Left lobe of liver (tissue), 2 donors: ENCODE measurements at regions not wholly inside any gene's neighbourhood (a gene's known extent, or its start where the extent isn't known, plus 50 kb on each side); places are given as distances from the start of the nearest gene placed in this dataset.
"Not testable (repeated sequence)": the region's sequence is repeated elsewhere in the genome, so short reads cannot be mapped to it uniquely, and the experiment has no call there.

ENCODE experiments used
- ATAC-seq: fragments of 200-7000 bp; cut with Tn5 transposase; one replicate; pipeline ENCODE4 v1.9.1; 2020; ENCODE audit warnings: mild to moderate bottlenecking, moderate library complexity
- DNase-seq: peaks from one replicate; pipeline ENCODE4 v3.0.0-alpha.2; 2020; ENCODE audit warnings: low spot score
- donor health status: DM: no; HTN: no; CAD: no; lungs with moderate emphysema.
- donor health status: DM: no; HTN: yes; CAD: no.

DNA sequence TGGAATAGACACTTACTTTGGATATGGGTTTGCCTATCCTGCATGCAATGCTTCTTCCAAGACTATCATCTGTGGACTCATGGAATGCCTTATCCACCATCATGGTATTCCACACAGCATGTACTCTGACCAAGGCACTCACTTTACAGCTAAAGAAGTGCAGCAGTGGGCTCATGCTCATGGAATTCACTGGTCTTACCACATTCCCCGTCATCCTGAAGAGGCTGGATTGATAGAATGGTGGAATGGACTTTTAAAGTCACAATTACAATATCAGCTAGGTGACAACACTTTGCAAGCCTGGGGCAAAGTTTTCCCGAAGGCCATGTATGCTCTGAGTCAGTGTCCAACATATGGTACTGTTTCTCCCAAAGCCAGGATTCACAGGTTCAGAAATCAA lies 199.1 kb downstream of the GJA1 start:
- not testable (repeated sequence) for ATAC-seq, DNase-seq

DNA sequence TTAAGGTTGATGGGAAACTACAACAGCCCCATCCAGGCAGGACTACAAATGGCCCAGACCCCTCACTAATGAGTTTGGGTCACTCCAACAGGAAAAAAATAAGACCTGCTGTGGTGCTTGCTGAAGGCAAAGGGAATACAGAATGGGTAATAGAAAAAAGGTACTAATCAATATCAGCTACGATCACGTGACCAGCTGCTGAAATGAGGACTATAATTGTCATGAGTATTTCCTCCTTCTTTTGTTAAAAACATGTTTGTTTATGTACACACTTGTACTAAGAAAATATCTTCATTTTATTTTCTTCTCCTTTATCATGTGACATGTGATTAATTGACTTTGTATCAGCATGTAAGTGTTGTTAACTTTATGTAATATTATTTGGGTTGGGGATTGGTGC lies 199.9 kb downstream of the GJA1 start:
- ATAC-seq (no peak), DNase-seq (no peak)

DNA sequence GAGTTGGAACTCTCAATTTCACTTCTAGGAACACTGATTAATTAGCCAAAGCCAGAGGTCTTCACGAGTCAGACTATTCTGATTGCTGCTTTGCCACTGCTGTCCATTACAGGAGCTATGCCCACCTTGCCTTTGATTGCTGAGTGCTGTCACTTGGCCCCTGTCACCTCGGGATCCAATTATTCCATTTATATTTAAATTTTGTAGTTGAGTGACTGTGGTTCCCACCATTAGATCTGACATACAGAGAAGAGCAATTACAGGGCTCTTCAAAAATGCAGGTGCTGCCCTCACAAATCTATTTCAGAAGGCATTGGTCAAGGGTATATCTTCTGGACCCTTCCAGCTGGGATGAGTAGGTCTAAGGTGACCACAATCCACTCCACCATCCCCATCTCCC lies 200.8 kb downstream of the GJA1 start:
- not testable (repeated sequence) for ATAC-seq, DNase-seq

DNA sequence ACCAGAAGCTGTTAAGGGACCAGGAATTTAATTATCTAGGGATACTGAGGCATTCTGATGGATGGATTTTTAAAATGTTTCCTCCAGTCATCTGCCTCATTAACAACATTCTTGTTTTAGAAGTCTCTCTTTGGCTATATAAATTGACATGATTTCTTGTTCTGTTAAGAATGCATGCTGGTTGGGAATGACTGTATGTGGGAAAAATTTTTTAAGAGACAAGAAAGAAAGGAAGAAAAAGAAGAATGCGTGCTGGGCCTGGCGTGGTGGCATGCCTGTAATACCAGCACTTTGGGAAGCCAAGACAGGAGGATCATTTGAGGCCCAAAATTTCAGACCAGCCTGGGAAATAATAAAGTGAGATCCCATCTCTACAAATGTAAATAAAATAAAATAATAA lies 203.6 kb downstream of the GJA1 start:
- ATAC-seq (no peak), DNase-seq (no peak)

DNA sequence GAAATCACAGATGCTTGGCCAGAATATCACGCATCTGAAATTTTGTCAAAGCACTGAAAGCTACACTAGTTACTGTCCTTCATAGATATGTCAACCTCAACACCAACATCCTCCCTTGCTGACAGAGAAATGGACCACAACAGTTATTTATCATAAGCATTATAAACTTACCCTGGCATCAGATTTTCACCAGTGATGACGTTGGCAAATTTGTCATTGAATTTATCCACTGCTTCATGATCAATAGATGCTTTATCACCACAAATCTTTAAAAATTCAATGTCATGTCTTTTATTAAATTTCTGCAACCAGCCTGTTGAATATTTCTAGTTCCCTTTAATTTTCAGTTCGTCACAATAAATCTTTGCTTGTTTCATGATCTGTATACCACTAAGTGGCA lies 205.7 kb downstream of the GJA1 start:
- DNase-seq (no peak), ATAC-seq (no peak)

DNA sequence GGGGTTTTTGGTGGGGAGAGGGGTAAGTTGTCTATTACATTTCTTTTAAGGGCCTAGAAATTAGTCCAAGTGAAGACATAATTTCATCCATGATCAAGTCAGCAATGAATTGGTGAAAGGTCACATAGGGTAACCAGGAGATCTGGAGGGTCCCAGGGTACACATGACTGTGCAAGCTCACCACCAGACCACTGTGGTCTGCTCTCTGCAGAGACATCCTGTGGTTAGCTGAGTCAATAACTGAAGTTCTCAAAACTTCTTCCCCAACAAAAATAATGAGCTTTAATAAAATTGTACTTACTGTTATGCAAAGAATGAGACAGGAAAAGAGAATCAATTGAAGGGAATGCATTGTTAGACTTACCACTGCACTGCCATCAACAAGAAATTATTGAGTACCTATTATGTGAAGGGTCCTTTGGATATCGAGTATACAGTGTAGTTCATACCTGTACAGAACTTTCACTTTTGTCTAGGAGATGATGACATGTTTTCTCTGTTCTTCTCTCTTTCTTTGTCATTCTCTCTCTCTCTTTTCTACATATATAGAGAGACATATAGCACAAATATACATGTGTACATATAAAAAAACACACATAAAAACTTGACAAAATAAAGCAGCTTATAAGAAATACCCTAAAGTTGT lies 209.8 kb downstream of the GJA1 start:
- DNase-seq (no peak), ATAC-seq (no peak)

DNA sequence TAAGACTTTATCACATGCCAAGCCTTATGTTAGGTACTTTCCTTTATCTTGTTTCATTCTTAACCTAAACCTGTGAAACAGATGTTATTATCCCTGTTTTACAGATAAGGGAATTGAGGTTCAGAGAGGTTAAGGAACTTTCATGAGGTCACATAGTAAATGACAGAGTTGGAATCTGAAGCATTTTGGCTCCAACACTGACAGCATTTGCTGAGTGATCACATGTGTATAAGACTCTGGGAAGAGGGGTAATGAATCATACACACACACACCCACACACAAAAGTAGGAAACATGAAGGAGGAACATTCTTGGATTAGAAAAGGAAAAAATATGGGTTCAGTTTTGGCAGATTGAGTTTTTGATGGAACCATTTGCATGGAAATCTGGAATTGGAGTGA lies 212.5 kb downstream of the GJA1 start:
- DNase-seq (no peak), ATAC-seq (no peak)

DNA sequence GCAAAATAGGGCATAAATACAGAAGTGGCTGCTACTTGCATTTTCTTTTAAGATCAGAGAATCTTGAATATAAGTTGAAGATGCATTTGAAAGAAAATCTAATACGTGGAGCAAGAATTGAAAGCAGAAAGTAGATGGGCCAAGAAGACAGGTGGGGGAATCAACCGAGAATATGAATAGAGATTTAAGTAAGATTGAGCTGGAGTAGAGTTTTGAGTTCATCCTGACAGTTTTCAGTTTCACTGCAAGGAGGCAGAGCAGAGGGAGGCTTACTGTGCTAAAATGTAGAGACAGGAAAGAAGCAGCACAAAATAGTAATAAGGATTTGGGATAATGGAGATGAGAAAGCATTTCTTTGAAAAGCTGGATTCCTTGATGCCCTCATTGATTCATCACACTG lies 214.5 kb downstream of the GJA1 start:
- ATAC-seq (no peak), DNase-seq (no peak)

DNA sequence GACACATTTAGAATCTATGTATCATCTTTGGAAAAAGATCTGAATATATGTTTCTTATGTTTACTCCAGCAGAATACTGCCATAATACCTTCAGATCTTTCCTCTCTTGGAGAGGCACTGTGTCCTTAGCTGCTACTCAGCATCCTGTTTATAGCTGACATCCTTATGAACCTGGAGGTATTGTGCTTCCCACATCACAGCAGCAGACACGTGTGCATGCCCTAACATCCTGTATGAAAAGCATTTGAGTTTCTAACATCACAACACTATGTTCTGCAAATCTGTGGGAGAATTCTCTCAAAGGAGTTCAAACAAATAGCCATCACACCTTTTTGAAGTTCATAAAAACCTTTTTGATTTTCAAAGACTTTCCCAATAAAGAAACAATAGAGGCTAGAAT lies 216.0 kb downstream of the GJA1 start:
- DNase-seq (no peak), ATAC-seq (no peak)

DNA sequence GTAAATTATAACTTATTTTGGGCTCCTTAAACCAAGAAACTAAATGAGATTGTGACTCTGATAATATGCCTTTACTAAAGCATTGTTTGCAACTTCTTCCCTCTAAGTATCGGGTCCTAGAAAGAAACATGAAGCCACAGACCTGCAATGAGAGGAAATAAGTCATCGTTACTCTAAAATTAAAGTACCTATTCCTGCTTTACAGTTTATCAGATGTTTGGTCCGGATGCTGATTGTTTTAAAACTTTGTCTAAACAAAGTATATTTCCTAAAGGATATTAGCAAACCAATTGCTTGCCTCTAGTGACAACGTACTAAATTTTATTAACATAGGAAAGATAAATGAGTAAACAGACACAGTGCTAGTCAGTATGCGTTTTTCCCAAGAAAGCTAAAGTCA lies 216.8 kb downstream of the GJA1 start:
- ATAC-seq, result no peak
- no peak for DNase-seq

DNA sequence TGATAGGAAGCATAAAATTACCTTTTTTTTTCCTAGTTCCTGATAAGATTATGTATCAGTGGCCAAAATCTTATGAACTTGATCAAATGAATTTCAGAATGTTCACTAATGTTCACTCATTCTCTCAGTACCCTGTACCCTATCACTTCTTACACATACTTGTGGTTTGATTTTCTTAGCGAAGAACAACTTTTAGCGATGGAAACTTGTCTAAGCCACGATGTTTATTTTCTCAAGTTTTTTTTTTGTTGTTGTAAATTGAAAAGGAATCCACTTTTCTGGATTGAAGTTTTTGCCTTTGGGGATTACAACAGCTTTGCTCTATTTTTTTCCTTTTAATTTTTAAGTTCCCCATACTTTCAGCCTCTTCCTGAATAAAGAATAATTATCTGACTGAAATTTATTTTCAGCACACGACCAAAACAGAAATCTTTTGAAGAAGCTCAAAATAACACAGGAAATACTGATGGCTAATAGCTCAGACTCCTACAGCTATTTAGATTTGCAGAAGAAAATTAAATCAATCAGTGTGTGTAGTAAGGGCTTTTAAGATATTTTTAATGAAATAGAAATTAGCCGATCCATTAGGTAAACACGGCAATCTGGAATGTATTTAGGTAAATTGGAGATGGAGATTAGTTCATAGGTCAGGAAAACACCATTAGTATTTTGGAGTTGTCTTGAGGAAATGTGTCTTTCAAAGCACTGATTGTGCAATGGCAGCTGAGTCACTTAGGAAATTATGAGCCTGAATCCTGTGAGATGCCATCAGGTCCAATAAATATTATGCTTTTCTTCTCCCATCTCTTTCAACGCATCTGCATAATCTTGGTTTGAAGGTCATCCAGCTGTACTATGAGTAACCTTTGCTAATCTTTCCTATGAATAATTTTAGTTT lies 217.5 kb downstream of the GJA1 start:
- DNase-seq (no peak), ATAC-seq (no peak)

DNA sequence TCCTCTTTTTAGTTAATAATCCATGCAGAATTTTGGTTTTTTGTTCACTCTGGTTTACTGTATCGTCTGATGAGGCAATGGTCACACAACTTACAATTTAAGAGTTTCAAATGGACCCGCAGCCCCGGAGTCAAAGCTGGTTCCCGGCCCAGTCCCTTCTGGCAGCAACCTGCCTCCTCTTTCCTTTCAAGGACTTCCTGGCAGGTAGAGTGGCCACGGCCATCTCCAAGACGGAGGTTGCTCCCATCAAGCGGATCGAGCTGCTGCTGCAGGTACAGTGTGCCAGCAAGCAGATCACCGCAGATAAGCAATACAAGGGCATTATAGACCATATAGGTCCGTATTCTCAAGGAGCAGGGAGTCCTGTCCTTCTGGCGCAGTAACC lies 218.2 kb downstream of the GJA1 start:
- no peak for DNase-seq
- no peak for ATAC-seq

DNA sequence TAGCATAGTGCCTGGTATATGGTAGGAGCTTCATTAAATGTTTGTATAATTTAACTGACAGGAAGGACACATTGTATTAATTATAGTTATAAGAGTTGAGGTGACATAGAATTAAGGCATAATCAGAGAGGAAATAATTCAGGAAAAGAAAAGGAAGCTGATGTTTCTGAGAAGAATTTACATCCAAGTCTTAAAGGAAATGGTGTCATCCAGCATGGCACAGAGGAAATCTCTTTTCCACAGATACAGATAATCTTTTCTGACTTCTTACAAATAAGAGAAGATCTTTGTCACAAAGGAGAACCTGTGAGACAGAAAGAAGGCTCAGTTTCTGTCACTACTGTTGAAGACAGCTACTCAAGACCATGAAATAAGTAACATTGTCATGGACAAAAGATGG lies 222.5 kb downstream of the GJA1 start:
- DNase-seq, result no peak
- no peak for ATAC-seq

DNA sequence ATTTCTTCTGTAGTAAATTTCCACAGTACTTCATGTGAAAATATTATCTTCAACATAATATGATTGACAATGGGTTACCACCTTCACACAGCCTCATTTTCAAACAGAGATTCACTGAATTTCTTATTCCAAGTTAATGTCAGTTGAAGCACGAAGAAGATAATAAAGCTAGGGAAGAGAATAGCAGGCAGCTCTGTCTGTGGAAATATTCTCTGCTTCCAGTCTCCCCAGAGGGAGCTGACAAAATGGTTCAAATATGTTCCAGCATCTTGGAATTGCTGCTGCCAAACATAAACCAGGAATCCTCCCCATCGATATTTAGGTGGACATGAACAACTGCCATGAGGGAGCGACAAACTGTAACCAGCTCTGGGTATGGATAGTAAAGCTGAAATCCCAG lies 224.8 kb downstream of the GJA1 start:
- ATAC-seq (no peak), DNase-seq (no peak)

DNA sequence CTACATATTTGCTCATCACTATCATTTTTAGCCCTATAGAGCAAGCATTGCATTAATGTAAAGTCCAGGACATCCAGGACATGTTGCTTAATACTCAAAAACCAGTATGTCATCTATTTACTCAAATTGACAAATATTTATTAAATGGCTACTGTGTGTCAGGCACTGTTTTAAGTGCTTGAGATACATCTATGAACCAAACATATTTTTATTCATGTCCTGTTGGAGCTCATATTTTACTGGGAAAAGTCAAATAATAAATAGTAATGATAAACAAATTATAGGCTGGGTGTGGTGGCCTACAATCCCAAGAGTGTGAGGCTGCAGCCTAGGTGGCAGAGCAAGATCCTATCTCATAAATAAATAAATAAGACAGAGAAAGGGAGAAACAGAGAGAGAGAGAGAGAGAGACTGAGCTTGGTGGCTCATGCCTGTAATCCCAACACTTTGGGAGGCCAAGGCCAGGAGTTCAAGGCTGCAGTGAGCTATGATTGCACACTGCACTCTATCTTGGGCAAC lies 227.9 kb downstream of the GJA1 start:
- DNase-seq (no peak), ATAC-seq (no peak)

DNA sequence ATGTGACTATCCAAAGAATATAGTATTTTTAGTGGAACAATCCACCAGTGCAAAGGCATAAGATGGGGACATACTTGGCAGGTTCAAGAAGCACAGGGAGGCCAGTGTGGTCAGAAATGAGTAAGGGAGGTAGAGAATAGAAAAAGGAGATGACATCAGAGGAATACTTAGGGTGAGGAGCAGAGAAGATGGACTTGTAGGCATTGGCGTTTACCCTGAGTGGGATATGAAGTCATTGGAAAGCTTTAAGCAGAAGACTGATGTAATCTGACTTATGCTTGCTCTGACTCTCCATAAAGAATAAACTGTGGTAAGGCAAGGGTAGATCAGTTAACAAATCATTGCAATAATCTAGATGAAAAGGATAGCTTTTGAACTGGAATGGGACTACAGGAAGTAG lies 228.7 kb downstream of the GJA1 start:
- ATAC-seq (no peak), DNase-seq (no peak)

DNA sequence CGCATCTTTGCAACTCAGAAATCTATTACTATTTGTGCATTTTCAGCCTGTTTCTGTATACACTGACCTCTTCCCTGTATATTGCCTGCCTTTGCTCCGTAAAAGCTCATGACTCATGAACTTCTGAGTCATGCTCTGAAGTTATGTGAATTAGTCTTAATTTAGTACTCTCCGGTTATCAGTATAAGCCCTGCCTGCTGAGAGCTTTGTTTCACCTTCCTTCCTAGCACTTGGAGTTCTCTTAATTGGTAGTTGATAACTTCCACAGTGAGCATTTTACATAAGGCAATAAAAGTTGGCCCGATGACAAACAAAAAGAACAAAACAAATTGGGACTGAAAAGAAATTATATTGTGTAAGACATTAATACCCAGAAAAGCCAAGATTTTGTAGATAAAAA lies 231.4 kb downstream of the GJA1 start:
- no peak for ATAC-seq
- no peak for DNase-seq

DNA sequence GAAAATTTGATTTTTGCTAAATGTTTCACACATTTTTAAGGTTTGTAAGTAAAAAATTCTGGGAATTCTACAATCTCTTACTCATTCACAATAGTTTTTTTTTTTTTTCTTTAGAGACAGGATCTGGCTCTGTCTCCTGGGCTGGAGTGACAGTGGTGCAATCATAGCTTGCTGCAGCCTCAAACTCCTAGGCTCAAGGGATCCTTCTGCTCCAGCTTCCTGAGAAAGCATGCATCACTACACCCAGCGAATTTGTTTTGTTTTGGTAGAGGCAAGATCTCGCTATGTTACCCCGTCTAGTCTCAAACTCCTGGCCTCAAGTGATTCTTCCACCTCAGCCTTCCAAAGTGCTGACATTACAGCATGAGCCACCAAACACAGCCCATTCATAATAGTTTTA lies 232.8 kb downstream of the GJA1 start:
- no peak for ATAC-seq

DNA sequence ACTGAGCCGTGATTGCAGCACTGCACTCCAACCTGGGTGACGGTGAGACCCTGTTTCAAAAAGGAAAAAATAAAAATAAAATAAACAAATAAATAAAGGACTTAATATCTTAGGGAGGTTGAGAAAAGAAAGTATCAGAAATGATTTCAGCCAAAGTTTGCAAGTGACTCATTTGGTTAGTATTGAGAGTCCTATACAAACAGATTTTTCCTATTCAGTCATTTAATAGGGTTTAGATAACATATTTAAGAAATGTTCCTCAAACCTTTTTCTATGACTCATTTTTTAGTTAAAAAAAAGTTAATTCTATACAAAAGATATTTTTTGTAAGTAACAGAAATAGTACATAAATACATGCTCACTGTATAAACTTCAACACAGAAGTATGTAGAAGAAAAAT lies 235.1 kb downstream of the GJA1 start:
- ATAC-seq (no peak), DNase-seq (no peak)

More for the DNA sequence above, 232.8 kb downstream of the GJA1 start:
- DNase-seq, result no peak

DNA sequence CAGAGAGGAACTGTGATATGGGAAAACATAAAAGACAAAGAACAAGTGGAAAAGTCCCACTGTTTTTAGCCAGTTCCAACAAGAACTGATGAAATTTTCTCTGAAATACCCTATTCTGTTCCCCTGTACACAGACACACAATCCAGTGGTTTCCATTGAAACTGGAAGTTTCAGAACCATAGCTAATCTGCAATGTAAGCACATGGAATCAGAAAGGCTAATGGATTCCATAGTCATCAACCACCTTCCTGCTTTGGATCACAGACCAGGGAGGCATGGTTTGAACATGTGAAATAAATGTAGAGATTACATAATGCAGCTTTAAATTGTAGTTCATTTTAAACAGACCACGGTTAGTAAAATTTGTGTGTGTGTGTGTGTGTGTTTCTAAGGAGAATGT lies 242.1 kb downstream of the GJA1 start:
- DNase-seq, result no peak

DNA sequence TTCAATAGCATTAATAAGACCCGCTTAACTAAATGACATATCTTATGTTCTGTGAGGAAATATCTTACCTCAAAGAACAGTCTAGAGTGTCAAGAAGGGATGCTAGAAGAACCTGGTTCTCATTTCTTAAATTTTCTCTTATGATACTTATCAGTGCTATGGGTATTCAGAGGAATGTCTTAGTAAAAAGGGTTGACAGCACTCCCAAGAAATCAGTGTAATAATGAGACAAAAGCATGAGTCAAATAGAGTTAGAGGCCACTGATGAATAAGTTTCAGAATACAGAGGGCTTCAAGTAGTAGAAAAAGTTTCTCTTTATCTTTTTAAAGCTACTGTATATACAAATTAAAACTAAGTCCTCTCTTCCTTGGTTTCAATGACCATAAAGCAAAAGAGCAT lies 242.8 kb downstream of the GJA1 start:
- DNase-seq (no peak), ATAC-seq (no peak)

More for the DNA sequence above, 242.1 kb downstream of the GJA1 start:
- ATAC-seq, result no peak

DNA sequence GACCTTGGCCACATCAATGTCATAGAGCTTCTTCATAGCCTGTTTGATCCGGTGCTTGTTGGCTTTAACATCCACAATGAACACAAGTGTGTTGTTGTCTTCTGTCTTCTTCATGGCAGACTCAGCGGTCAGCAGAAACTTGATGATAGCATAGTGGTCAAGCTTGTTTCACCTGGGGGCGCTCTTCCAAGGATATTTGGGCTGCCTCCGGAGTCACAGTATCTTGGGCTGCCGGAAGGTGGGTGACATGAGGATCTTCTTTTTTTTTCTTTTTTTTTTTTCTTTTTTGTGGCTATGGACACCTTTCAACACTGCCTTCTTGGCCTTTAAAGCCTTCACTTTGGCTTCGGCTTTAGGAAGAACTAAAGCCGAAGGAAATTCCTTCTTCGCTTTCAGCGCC lies 244.6 kb downstream of the GJA1 start:
- DNase-seq (no peak), ATAC-seq (no peak)
